ENCODE measurements at regions not wholly inside any gene's neighbourhood (a gene's known extent, or its start where the extent isn't known, plus 50 kb on each side); places are given as distances from the start of the nearest gene placed in this dataset.
"Not testable (repeated sequence)": the region's sequence is repeated elsewhere in the genome, so short reads cannot be mapped to it uniquely, and the experiment has no call there.

DNA sequence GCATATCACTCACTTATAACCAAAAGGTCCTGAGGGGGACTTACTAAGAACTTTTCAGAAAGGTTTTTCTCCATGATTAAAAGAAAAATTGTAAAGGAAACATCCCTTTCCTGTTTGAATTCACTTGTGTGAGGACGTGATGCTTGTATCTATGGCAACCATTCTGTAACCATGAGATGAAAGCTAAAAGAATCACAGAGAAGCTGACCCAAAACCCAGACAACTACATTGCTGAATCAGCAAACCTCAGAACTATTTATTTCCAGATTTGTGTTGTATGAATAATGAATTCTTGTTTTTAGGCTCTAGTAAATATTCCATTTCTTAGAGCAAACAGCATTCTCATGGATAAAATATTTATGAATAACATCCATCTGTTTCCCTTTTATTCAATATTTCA is 91.2 kb downstream of the RCHY1 start:
- no peak for DNase-seq

DNA sequence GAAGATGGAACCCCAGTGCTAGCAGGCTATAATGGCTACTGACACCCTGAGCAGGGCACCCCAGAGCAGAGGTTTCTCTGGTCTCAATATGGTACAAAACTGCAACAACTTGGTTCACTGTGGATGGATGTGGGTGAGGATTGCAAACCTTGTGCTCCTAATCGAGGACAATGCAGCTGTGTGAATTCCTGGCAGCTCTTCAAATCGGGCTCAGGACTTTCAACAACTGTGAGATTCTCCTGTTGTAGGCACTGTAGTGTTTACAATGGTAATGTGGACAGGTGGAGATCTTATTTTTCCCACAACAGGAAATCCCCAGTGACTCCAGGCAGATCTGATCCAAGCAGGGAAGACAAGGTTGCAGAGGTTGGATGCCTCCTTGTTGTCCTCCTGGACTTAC is 101.5 kb downstream of the RCHY1 start:
- DNase-seq, result no peak

DNA sequence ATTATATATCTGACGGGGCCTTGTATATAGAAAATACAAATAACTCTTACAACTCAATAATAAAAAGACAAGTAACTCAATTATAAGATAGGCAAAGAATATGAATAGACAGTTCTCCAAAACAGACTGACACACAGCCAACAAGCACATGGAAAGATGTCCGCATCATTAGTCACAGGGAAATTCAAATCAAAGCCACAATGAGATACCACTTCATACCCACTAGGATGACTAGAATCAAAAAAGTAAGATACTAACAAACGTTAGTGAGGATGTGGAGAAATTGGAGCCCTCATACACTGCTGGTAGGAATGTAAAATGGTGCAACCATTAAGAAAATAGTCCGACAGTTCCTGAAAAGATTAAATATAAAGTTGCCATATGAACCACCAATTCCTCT is 115.7 kb downstream of the RCHY1 start:
- no peak for DNase-seq

GRCh38 chr4:75391489-75392166 is 122.6 kb downstream of the RCHY1 start:
- DNase-seq, result no peak

- DNase-seq, result not testable (repeated sequence)
These were observed 127.8 kb downstream of the RCHY1 start for GRCh38 chr4:75386426-75386825.

DNA sequence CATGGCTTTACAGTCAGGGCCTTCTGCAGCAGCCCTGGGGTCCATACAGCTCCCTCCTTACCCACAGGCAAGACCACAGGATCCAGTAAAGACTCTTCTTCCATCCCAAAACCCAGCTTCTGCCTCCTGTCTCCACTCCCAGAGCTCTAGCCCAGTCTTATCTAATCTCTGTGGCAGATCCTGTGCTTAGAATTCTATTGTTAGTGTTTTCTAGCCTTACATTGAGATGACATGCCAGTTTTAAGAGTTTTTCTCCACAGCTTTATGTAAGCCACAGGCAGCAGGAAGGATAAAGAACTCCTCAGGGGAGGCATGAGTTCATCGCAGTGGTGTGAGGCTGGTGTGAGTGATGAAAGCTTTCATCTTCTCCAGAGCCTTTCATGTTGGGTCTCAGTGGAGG is 129.1 kb downstream of the RCHY1 start:
- DNase-seq, result no peak

GRCh38 chr4:75376543-75376942 is 137.7 kb downstream of the RCHY1 start:
- no peak for DNase-seq

DNA sequence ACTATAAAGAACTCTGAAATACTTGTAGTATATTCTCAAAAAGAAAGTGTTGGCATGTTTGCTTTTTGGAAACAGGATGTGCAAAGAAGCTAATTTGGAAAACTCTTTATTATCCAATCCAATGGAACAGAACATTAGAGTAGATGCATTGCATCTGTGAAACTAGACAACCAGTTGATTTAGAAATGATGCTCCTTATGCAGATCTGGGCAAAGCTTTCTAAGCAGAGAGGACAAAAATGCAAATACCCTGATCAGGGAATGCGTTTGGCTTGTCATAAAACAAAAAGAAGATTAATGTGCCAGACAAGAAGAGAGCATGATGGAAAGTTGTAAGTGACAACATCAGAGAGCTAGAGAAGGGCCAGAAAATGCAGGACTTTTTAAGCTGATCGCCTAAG is 142.3 kb downstream of the RCHY1 start:
- no peak for DNase-seq

DNA sequence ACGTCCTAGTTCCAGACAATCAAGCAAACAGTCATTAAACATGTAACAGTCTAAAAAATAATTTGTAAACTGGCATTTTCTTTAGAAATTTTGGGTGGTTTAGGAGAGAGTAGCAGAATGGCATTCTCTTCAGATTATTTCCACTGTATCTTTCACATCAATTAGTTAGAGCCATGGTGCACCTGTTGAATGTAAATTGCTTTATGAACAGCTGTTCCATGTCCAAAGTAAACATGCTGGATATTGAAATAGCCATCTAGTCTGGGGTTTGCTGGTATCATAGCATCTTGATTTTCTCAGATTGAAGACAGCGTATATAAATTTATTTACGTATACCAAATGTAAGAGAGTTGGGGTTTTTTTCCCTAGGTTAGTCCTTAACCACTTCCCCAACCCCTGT is 143.6 kb downstream of the RCHY1 start:
- no peak for DNase-seq

DNA sequence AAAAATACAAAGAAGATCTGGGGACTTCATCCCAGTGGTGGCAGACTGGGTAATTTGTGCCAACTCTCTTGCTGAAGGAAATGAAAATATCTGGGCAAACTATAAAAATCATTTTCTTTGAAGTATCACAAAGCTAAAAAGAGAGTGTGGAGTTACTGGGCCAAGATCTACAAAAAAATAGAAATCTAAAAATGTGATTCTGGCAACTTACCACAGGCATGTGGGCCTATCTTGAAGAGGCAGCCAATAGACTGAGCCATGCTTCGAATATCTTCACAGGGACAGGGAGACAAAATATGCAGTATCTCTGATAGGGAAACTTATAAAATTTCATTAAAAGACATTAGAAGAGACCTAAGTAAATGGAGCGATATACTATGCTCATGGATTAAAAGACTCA is 168.8 kb downstream of the RCHY1 start:
- no peak for DNase-seq

DNA sequence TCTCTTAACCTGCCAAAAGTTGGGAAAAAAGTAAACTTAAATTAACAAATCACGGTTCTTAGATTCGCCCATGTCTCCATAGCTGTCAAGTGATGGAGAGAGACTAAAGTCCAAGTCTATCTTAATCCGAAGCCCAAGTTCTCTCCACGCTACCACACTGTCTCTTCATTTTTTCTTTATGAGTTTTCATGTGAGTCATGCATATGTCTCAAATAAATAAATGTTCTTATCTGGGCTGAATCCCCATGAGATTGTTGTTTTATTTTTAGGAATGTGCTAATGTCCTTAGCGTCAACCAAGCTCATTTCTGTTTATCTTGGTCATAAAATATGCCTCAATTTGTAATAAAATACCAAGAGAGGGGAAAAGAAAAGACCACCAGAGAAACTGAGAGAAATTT is 169.3 kb downstream of the RCHY1 start:
- no peak for DNase-seq

GRCh38 chr4:75343333-75343732 is 170.9 kb downstream of the RCHY1 start:
- no peak for DNase-seq

GRCh38 chr4:75340561-75340960 is 173.6 kb downstream of the RCHY1 start:
- DNase-seq, result no peak

GRCh38 chr4:75338352-75338880 is 175.8 kb downstream of the RCHY1 start:
- DNase-seq, result no peak

GRCh38 chr4:75327804-75328512 is 186.2 kb downstream of the RCHY1 start:
- no peak for DNase-seq

DNA sequence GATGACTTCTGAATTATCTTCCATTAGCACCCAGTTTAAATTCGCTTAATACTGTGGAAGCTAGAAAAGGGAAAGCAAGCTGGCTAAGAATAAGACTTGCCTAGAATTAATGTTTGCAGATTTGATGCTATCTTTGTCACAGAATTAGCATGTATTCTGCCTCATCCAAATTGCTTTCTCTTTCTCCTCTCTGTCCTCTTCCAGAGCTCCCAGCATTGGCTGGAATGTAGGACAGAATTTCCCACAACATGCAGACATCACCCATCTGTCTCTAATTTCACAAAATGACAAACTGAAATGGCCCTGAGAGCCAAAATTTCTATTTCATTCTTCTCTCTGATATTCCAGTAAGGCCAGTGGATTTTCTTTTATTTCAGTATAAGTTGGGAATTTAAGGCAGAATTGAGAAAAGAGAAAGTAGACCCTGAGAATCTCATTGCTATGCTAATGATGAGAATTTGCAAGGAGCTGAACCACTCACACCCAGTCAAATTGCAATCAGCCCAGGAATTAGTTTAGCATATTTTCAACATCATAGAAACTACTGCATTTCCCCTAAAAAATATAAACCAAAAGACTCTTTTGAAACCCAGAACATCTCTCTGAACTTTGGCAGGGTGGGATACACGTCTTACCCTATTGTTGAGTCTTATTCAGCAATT is 188.8 kb downstream of the RCHY1 start:
- DNase-seq, result no peak

DNA sequence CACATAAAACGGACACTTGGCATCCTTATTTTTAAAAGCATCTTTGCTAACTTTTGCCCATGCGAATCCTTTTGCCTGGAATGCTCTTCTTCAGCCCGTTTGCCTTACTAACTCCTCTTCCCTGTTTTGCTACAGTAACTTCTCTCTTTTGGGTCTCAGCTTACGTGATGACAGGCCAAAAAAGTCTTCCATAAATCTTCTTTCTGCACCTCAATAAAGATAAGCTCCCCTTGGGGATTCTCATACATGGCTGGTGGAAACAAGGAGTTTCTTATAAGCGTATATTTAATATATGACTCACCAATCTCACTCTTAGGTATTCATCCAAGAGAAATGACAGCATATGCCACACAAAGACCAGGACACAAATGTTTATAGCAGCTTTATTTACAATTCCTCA is 192.7 kb downstream of the RCHY1 start:
- DNase-seq, result no peak

DNA sequence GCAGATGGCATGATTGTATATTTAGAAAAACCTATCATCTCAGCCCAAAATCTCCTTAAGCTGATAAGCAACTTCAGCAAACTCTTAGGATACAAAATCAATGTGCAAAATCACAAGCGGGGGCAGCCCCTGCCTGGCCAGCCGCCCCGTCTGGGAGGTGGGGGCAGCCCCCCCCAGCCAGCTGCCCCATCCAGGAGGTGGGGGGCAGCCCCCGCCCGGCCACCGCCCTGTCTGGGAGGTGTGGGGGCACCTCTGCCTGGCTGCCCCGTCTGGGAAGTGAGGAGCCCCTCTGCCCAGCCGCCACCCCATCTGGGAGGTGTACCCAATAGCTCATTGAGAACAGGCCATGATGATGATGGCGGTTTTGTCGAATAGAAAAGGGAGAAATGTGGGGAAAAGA is 196.6 kb downstream of the RCHY1 start:
- not testable (repeated sequence) for DNase-seq

GRCh38 chr4:75308049-75308448 is 206.2 kb downstream of the RCHY1 start:
- DNase-seq, result no peak

GRCh38 chr4:75306506-75306905 is 207.7 kb downstream of the RCHY1 start:
- DNase-seq, result no peak

DNA sequence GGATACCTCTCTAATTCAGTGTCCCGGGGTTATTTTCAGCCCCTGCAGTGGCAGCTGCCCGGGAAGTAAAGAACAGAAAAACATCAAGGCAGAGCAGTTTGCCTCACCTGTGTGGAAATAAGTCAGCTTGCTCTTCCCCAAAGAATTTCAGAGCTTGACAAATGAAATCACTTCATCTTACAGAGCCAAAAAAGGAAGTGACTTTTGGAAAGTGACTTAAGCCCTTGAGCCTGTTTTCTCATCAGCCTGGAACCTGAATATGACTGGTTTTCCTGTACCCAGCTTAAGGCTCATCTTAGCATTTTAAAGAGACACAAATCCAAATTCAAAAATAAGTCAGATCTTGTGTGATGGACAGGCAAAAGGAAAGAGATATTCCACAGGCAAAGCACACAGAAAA is 211.6 kb downstream of the RCHY1 start:
- DNase-seq, result no peak

DNA sequence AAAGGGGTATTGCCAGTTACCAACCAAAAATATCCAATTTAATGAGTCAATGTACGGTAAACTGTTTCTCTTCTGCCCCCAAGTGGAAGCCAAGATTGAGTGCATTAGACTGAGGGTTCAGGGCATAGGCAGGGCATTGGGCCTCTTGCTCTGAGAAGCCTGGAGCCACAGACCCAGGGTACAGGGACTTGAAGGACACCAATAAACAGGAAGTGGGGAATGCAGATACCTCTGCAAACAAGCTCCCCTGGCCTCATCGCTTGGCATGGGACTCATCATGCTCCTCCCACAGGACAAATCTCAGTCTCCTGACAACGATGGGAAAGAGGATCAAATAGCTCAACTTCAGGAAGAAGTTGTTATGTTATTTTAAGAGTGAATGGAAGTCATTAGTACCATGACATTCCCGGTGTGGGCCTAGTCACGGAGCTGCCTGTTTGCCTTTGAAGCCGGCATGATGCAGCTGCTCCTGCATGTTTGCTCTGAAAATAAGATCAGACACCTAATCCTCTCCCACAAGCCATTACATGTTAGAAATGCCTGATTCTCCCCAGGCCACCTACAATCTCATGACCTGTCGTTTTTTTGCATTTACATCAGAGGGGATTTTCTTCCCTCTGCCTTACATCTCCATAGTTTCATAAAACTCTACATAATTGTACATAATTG is 224.2 kb downstream of the RCHY1 start:
- DNase-seq, result no peak

- no peak for DNase-seq
These were observed 226.3 kb downstream of the RCHY1 start for GRCh38 chr4:75287738-75288517.
